ENCODE measurements at regions not wholly inside any gene's neighbourhood (a gene's known extent, or its start where the extent isn't known, plus 50 kb on each side); places are given as distances from the start of the nearest gene placed in this dataset.
"Not testable (repeated sequence)": the region's sequence is repeated elsewhere in the genome, so short reads cannot be mapped to it uniquely, and the experiment has no call there.

DNA sequence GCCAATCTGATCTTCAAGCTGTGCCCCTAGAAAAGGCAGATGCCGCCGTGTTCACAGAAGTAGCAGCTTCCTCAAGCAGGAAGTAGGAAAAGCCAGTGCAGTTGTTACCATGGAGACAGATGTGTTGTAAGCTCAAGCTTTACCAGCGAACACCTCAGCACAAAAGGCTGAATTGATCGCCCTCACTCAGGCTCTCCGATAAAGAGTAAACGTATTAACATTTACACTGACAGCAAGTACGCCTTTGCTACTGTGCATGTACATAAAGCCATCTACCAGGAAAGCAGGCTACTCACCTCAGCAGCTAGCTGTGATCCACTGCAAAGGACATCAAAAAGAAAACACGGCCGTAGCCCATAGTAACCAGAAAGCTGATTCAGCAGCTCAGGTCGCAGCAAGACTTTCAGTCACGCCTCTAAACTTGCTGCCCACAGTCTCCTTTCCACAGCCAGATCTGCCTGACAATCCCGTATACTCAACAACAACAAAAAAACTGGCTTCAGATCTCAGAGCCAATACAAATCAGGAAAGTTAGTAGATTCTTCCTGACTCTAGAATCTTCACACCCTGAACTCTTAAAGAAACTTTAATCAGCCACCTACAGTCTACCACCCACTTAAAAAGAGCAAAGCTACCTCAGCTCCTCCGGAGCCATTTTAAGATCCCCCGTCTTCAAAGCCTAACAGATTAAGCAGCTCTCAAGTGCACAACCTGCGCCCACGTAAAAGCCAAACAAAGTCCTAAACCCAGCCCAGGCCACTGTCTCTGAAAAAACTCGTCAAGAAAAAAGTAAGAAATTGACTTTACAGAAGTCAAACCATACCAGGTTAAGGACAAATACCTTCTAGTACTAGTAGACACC is 160.0 kb downstream of the DEFB131A start:
- DNase-seq (ENCODE audit: low read depth in 2 of 2) = not testable (repeated sequence)

DNA sequence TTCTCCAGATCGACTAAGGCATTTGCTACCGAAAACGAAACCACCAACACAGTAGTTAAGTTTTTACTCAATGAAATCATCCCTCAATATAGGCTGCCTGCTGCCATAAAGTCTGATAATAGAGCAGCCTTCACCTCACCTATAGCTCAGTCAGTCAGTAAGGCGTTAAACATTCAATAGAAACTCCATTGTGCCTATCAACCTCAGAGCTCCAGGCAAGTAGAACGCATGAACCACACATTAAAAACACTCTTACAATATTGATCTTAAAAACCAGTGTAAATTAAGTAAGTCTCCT is 160.6 kb downstream of the DEFB131A start:
- DNase-seq (ENCODE audit: low read depth in 2 of 2) = not testable (repeated sequence)

DNA sequence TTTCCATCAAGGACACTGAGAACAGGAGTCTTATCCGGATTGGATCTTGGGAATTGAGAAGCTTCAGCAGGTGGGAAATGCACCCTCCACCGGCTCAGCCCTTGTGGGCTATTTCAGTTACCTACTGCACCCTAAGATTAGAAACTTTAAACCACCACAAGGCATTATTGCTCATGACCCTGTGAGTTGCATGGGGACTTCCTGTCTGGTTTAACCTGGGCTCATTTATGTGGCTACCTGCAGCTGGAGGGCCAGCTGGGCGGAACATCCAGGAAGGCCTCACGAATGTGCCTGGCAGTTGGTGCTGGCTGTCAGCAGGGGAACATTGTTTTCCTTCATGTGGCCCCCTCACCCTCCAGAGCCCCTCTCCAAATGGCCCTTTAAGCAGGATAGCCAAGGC is 164.1 kb downstream of the DEFB131A start:
- no peak for DNase-seq (ENCODE audit: low read depth in 2 of 2)

DNA sequence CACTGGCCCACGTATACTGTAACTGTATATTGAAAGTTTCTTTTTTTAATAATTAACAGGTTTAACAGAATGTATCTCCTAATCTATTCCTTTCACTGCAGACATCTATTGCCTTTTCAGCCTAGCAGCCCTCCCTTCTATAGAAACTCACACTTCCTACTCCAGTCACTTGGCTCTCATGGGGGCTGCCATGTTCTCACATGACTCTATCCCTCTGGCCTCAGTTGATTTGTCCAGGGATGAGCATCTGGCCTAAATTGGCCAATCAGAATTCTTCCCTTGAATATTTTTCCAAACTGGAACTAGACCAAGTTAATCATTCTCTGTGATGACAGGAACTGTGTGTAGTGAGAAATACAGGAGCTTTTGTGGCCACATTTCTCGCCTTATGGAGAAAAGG is 166.1 kb downstream of the DEFB131A start:
- DNase-seq (ENCODE audit: low read depth in 2 of 2) = not testable (repeated sequence)

DNA sequence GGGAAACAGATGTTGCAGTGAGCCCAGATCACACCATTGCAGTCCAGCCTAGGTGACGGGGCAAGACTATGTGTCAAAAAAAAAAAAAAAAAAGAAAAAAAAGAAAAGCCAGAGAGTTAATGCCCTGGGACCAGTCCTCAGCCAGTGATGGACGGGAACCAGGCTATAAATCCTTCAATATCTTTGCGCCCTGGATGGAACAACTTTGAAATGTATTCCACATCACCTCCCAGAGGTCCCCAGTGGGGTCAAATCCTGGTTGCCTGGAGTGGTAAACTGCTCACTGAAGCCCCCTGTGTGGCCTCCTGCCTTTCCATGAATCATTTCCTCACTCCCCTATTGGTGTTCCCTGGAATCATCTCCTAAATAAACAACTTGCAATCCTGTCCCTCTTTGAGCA is 166.9 kb downstream of the DEFB131A start:
- DNase-seq (ENCODE audit: low read depth in 2 of 2) = no peak

DNA sequence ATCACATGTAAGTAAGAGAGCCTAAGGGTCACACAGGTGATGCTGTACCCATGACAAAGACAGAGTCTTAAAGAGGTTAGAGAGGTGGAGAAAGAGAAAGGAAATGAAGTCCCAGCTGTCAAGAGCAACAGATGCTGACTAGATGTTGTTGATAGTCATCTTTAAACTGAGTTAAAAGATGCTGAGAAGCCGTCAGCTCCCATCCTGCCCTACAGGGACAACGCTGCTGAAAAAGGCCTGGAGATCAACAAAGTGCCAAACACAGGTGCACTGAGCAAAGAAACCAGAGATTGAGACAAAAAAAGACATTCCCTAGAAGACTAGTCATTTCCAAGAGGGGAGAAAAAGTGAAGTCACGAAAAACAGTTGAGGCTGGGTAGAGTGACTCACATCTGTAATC is 145.0 kb upstream of the DRD5 start:
- DNase-seq (ENCODE audit: low read depth in 2 of 2) = not testable (repeated sequence)

DNA sequence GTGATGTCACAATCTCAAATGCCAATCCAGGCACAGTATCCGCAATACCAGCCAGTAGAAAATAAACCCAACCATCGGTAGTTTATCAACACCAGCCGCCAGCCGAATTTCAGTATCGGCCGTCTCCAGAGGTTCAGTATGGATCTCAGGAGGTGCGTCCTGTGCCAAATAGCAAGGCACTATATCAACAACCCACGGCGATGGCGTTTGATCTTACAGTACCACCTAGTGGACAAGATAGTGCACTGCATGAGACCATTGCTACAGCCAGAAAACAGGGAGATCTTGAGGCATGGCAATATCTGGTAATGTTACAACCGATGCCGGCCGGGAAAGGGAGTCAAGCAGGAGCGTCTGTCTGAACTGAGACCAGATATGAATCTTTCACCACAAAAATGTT is 121.8 kb upstream of the DRD5 start:
- DNase-seq (ENCODE audit: low read depth in 2 of 2) = not testable (repeated sequence)

DNA sequence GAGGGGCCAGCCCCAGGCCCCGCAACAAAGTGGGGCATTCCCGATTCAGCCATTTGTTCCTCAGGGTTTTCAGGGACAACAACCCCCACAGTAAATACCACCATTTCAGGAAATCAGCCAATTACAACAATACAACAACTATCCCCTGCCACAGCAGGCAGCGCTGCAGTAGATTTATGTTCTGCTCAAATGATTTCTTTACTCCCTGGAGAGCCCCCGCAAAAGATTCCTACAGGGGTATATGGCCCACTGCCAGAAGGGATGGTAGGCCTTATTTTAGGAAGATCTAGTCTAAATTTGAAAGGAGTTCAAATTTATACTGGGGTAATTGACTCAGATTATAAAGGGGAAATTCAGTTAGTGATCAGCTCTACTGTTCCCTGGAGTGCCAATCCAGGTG is 120.5 kb upstream of the DRD5 start:
- not testable (repeated sequence) for DNase-seq (ENCODE audit: low read depth in 2 of 2)

DNA sequence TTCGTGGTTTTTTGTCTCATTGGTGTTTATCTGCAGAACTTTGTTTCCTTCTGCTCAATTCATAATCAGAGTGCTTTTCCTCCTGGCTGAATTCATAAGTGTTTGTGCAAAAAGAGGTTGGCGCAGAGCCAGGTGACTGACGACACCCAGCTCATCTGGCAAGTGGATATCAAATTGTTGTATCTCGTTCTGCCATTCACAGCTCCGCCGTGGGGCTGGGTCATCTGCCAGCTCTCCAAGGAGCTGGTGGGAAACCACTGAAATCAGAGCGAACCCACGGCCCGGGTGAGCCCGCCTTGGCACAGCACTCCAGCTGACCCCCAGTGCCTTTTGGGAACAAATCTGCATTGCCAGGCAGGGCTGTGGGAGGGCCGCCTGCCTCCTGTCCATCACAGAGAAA is 110.7 kb upstream of the DRD5 start:
- not testable (repeated sequence) for DNase-seq (ENCODE audit: low read depth in 2 of 2)

DNA sequence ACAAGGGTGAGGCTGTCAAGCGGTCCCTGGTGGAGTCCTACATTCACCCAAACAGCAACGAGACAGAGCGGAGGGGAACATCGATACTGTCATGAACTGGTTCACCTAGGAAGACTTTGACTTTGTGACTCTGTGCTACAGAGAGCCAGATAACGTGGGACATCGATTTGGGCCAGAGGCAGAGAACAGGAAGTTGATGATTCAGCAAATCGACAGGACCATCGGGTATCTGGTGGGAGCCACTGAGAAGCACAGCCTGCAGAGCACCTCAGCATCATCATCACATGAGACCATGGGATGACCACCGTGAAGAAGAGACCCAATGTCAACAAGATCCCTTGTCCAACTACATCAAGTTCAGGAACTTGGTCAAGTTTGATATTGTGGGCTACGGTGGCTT is 104.1 kb upstream of the DRD5 start:
- DNase-seq (ENCODE audit: low read depth in 2 of 2) = not testable (repeated sequence)

DNA sequence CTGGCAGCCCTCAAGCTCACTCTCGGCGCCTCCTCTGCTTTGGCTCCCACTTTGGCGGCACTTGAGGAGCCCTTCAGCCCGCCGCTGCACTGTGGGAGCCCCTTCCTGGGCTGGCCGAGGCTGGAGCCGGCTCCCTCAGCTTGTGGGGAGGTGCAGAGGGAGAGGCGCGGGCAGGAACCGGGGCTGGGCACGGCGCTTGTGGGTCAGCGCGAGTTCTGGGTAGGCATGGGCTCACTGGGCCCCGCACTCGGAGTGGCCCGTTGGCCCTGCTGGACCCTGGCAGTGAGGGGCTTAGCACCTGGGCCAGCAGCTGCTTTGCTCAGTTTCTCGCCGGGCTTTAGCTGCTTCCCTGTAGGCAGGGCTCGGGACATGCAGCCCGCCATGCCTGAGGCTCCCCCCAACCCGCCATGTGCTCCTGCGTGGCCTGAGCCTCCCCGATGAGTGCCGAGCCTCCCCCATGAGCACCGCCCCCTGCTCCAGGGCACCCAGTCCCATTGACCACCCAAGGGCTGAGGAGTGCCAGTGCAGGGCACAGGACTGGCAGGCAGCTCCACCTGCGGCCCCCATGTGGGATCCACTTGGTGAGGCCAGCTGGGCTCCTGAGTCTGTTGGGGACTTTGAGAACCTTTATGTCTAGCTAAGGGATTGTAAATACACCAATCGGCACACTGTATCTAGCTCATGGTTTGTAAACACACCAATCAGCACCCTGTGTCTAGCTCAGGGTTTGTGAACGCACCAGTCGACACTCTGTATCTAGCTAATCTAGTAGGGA is 101.5 kb upstream of the DRD5 start:
- DNase-seq (ENCODE audit: low read depth in 2 of 2) = no peak

DNA sequence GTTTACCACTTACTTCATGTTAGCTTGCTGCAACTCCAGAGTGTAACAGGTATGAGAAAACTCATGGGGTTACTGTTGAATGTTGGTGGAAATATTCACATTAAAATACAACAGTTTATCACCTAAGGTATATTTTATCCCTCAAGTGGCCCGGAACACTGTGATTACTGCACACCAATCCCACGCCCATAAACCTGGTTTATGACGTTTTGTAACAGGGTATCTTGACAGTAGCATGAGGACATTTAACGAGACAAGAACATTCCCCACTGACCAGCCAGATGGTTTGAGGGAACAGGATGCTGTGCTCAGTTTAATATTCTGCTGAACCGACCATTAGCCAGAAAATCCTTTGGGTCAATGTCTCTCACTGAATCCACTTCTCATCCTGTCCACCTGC is 98.3 kb upstream of the DRD5 start:
- not testable (repeated sequence) for DNase-seq (ENCODE audit: low read depth in 2 of 2)

DNA sequence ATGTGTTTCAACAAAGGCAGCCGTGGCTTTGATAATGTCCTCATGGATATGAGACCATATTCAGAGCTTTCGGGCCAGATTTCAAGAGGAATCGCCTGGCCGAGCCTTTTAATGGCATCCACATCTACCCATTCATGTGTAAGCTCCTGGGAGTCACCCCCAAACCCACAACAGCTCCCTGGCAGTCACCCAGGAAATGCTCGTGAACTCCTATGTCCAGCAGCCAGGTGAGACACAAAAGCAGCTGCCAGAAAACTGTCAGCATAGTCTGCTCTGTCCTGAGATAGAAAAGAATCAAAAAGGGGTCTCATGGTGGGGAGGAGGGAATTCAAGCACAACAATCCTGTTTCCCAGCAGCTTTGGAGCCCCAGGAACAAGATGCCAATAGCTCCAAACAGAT is 96.4 kb upstream of the DRD5 start:
- DNase-seq (ENCODE audit: low read depth in 2 of 2) = not testable (repeated sequence)

DNA sequence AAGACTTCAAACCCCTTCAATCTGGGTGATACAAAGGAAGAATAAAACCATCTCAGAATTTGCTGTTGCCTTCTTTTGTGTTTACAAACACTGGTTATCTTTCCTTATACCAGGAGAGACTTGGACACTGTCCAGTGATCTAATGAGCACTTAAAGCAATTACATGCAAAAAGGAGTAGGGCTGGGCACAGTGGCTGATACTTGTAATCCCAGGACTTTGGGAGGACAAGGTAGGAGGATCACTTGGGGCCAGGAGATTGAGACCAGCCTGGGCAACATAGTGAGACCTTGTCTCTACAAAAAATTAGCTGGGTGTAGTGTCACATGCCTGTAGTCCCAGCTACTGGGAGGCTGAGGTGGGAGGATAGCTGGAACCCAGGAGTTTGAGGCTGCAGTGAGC is 95.7 kb upstream of the DRD5 start:
- DNase-seq (ENCODE audit: low read depth in 2 of 2) = no peak

DNA sequence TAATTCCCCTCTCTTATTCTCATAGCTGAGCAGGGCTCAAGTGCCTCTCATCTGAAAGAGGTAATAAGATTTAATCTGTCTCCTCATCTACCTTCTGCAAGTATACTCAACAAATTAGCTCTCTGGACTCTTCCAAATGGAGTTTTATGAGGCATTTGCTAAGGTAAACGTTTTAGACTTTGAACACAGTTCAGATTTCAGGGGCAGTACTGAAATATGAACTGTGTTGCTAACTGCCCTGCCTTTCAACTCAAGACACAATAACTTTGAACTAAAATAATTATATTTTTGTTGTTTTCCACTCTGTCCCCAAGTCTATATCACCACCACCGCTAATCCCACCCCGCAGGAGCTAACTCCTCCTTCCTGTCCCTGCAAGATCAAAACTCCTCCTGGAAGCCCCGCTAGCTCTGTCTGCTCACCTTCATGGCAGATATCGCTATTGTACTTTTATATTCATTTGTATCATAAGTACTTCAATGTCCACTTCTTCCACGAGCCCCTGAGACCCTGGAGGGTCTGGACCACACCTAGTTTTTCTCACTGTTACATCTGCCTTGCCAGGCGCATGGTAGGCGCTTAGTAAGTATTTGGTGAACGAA is 90.7 kb upstream of the DRD5 start:
- not testable (repeated sequence) for DNase-seq (ENCODE audit: low read depth in 2 of 2)

DNA sequence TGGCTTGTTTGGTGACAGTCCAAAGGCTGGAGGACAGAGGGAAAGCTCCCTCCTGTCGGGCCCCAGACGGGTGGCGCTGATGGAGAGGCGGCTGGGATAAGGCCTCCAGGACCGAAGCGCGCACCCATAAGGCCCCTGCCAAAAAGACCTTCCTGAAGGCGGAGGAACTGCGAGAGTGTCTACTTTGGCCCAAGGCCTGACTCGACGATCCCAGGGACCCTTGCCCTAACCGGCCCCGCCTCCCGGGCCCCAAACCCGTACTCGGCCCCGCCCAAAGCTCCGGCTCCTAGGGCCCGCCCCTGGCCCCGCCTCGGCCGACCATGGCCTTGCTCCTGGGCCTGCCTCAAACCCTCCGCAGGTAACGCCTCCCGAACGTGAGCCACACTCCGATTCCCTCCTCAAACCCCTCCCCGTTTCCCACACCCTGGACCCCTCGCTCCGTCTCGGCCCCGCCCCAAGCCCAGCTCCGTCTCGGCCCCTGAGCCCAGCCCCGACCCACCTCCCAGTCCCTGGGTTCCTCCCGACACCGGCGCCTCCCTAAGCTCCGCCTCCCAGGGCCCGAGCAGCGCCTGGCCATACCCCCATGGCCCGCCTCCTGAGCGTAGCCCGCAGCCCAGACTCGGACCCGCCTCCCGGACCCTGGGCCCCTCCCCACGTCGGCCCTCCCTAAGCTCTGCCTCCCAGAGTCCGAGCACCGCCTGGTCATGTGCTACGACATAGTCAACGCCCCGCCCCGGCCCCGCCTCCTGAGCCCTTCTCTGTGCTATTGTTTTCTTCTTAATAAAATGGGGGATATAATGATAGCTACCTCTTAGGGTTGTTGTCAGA is 90.0 kb upstream of the DRD5 start:
- DNase-seq (ENCODE audit: low read depth in 2 of 2) = peak; percentile 39 to 54

DNA sequence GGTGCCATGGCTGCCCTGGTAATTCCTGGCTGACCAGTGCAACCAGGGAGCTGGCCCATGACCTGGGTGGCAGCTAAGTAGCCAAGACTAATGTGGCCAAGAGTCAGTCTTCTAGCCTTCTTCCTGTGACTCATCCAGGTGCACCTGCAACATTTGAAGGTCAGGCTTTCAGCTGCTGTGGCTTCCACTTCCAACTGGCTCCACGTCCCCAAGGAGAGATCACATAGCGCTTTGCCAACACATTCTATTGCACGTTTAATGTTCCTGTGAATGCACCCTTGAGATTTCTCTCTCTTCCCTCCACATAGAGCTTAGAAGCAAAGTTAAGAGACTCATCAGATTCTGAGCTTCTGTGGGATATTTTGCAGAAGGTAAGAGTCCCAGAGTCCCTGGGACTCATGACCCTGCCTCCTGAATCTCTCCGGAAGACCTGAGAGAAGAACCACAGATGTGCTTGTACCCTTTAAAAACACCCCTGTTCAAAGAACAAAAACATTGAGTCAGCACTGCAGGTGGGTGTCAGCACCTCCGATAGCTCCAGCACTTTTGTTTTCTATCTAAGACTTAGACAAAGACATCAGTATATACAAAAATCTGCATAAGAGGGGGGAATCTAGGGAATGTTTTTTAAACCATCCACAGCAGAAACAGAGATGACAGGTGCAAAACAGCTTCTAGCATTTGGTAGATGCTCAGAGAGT is 88.5 kb upstream of the DRD5 start:
- DNase-seq (ENCODE audit: low read depth in 2 of 2) = not testable (repeated sequence)

DNA sequence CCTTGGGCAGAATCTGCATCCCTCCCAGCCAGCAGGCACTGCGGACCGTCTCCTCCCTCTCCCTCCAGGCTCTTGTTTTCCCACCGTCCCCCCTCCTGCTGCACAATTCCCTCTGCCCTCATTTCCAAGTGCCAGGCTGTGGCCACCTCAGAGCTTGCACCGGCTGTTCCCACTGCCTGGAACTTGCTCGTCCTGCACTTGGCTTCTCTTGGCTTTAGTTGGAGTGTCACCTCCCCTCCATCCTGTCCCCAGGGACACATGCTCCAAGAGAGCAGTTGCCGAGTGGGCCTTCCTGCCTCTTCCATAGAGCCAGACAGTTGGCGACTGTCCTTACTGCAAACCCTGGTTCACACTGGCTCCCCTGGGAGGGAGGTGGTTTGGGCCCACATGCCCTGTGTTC is 87.0 kb upstream of the DRD5 start:
- not testable (repeated sequence) for DNase-seq (ENCODE audit: low read depth in 2 of 2)

DNA sequence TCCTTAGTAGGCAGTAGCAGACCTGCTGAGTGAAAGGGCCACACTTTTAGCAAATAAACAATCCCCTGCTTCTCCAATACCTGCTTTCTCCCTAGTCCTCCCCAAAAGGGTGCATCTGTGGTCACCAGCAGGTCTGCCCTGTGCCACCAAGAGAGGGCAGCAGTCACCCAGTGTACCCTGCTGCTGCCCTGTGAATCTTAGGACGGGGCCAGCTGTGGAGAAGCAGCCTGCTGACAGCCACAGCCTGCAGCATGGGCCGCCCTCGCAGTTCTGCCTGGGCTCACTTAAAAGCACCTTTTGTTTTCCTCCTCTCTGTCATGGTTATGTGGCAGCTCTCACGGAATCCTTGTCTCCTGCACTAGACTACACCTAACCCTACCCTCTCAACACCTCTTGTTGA is 85.4 kb upstream of the DRD5 start:
- not testable (repeated sequence) for DNase-seq (ENCODE audit: low read depth in 2 of 2)

DNA sequence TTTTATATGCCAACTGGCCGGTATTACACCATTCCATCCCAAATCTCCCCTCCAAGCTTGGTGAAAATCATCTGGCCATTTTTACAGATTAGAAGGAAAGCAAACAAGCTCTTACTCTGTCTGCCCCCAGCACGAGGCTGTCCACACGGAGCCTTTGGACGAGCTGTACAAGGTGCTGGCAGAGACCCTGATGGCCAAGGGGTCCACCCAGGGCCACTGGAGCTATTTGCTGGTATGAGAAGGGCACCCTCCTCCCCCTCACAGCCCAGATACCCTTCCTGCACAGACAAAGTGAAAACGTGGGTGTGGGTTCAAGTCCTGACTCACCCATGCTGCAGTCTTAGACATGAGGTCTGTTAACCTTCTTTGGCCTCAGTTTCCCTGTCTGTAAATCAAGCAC is 84.9 kb upstream of the DRD5 start:
- not testable (repeated sequence) for DNase-seq (ENCODE audit: low read depth in 2 of 2)

DNA sequence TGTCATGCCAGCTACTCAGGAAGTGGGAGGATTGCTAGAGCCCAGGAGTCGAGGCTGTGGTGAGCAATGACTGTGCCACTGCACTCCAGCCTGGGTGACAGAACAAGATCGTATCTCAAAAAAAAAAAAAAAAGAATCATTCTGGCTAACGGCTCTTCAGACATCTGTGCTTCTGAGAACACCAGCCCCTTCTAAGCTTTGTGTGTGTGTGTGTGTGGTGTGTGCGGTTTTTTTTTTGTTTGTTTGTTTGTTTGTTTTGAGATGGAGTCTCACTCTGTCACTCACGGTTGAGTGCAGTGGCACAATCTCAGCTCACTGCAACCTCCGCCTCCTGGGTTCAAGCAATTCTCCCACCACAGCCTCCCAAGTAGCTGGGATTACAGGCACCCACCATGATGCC is 79.4 kb upstream of the DRD5 start:
- not testable (repeated sequence) for DNase-seq (ENCODE audit: low read depth in 2 of 2)

Measured in fibroblast of skin of left biceps (primary cell).